GM21526 (cell line): ENCODE measurements at regions not wholly inside any gene's neighbourhood (a gene's known extent, or its start where the extent isn't known, plus 50 kb on each side); places are given as distances from the start of the nearest gene placed in this dataset.
A peak's percentile ranks its signal among the peaks of the same experiment; 100 is the strongest.

Experiments
- ATAC-seq: cut with Tn5 transposase; IDR thresholded peaks from one replicate; pipeline ENCODE4 v1.9.1; 2021; ENCODE audit warnings: moderate library complexity; ENCODE audit not compliant: unreplicated experiment, low FRiP score

DNA sequence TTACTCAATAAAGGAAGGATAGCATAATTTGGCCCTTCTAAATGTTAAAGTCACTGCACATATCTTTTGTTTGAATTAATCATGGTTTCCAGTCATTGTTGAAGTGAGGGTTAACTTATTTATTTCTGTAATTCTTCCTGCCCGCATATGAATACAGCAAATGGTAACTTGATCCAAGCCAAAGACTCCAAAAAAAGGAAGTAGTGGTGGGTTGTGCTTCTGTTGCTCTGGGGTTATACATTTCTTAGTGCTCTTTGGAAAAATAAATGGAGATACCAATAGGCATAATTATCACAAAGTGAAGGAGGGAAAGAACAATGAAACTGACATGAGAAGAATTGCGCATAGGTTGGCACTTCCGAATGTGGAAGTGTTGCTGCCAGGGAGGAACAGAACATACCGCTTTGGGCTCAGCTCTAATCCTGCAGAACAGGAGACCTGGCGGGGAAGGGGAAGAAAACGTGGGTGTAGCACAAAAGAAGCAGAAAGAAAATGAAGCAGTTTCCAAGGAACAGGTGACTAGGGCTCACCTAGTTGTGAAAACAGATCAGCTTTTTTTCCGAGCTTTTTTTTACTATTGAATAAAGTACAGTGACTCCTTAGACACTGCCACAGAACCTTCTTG, 69.7 kb upstream of the TAF11L2 start:
- ATAC-seq: no peak

DNA sequence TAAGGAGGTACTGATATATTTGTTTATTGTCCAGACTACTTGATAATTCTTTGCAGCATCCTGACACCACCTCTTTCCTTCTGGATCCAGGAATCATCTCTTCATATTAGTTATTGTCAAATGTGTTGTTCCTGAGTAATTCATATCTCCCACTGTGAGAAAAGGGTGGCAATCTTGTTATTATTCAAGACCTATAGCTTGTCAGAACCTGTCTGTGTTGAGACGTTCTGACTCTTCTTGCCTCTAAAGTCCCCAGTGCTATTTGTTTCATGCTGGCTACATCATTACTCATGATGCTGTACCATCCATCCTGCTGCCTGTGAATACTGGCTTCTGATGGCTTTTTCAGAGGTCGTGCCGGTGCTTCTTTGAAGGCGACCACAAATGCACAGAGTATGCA, 68.7 kb upstream of the TAF11L2 start:
- ATAC-seq: no peak

DNA sequence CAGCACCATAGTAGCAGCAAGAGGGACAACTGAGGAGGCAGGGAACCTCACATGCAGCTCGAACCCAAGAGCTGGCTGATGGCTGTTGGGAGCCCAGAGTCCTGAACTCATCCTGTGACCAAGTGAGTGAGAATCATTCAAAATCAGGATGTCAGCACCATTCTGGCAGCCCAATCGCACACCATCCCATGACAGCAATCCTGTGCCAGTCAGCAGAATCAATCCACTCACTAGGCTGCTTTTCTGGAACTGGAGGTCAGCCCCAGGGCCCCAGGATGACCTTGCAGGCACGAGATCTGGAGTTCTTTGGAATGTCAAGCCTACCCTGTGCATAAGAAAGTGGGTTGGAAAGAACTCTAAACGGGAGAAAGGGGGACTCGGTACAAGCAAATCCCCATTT, 67.8 kb upstream of the TAF11L2 start:
- ATAC-seq: no peak

DNA sequence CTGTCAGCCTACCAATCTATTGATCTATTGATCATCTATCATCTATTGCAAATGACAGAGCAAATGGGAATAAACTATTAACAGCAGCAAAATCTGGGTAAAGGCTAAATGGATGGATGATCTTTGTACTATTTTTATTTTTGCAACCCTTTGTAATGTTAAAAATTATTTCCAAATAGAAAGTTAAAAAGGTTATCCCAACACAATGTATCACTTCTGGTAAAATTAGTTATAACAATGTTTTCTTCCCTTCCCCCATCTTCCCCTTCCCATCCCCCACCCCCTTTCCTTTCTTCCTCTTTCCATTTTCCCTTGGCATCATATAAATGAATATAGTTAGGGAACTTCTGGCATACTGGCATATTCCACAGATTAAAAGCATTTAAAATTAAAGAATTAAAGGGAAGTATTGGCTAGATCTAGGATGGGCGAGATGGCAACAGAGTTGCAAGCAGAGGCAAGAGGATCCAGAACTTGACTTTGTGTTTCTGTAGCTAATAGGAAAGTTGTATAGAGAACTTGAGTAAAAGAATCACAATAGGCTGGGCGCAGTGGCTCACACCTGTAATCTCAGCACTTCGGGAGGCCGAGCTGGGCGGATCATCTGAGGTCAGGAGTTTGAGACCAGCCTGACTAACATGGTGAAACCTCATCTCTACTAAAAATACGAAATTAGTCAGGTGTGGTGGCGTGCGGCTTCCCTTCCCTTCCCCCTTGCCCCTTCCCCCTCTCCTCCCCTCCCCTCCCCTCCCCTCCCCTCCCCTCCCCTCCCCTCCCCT, 66.6 kb upstream of the TAF11L2 start:
- ATAC-seq: no peak

DNA sequence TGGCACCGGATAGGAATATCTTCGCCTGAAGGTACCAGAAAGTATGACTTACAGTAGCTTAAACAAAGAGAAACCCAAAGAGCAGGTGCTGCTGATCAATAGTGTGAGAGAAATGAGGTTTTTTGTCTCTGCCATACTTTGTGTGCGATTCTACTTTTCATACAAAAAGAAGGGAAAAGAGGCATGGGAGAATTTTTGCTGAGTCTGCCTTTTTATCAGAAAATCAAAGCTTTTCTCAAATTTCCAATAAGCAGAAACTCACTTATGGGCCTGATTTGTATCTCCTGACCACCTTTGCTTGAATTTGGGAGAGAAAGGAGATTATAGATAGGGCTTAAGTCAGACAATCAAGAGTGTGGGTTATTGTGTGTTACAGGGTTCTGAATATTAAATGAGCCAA, 65.5 kb upstream of the TAF11L2 start:
- no peak for ATAC-seq

DNA sequence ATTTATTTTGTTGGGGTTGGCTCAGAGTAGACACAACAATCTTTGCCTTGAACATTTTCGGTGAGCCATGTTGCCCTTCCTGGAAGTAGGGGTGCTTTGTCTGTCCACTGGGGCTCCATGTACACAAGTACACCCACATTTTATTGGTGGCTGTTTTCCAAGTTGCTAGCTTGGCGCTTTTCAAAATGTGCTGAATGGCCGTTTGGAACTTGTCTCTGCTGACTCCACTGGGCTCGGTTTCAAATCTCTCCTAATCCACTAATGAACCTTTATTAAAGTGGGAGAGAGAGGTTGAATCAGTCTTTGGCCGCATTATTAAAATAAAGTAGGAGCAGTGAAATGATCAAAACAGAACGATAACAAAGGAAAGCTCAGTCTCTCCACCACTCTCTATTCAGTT, 64.6 kb upstream of the TAF11L2 start:
- ATAC-seq: no peak

DNA sequence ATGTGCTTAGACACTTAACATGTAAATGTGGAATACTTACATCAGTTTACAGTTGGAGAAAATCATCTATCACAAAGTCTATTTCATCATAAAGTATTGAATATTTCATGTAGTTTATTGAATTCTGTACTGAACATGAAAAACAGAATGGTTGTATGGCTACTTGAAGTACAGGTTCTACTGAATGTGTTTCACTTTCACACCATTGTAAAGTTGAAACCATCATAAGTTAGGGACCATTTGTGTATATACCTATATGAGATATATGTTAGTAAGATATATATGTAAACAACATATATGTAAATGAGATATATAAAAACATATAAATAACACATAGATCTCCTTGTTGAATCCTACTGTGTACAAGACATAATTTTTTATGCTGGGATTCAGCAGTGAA, 63.0 kb upstream of the TAF11L2 start:
- ATAC-seq: peak; percentile 71

GRCh38 chr5:17436350-17436749, 61.7 kb upstream of the TAF11L2 start:
- peak; percentile 41 for ATAC-seq

- ATAC-seq: peak; percentile 76
Observed at GRCh38 chr5:17436761-17437221, 61.2 kb upstream of the TAF11L2 start.

DNA sequence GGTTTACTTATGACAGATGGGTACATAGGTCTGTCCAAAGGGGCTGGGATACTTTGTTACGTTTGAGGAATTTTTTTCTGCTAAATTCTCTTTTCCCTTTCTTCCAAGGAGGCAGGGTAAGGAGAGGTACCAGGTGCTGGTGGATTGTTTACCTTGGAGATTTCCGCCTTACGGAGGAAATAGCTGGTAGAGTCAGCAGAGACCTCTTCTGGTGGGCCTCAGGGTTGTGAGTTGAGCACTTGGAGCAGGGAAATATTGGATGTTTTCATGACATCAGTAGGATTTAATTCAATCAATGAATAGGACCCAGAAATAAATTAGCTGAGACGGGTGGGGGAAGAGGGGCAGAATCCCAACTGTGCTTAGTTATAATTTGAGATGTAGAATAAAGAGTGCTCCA, 60.0 kb upstream of the TAF11L2 start:
- ATAC-seq: no peak

- ATAC-seq: no peak
Observed at GRCh38 chr5:17439956-17440355, 58.1 kb upstream of the TAF11L2 start.

- ATAC-seq: no peak
Observed at GRCh38 chr5:17440766-17441165, 57.3 kb upstream of the TAF11L2 start.

GRCh38 chr5:17441351-17441750, 56.7 kb upstream of the TAF11L2 start:
- ATAC-seq: no peak

- no peak for ATAC-seq
Observed at GRCh38 chr5:17443333-17444130, 54.5 kb upstream of the TAF11L2 start.

- ATAC-seq: no peak
Observed at GRCh38 chr5:17444496-17444895, 53.5 kb upstream of the TAF11L2 start.

DNA sequence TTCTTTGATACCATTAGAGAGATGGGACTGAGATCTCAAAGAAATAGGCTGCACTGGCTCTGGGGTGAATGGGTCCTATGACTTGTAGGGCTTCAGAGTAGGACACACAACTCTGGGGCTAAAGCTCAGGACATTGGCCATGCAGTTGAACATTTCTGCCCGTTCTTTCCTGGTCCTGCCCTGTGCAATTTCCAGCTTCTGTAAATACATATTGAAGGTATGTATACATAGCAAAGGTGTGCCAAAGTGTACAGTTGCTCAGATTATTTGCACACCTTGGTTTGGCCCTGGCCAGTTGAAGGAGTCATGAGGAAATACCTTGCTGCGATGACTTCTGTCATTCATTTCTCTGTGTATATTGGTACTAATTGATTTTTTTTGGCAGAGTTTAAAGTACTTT, 52.8 kb upstream of the TAF11L2 start:
- no peak for ATAC-seq
